ENCODE measurements at regions not wholly inside any gene's neighbourhood (a gene's known extent, or its start where the extent isn't known, plus 50 kb on each side); places are given as distances from the start of the nearest gene placed in this dataset.

DNA sequence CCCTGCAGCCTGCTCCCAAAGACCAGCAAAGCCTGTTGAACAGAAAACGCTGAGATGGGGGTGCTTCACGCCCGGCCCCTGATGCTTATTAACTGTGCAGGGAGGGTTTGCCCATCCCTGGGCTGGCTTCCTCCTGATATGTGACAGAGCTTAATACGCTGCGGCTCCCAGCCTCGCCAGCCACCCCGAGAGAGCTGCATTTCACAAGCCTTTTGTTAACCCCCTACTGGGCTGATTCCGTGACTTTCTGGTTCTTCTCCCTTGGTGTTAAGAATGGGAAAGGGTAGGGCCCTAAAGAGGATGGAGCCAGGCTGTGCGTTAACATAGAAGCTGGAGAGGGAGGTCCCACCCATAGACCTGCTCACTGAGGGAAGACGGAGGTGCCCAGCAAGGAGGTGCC, 211.8 kb downstream of the ENGASE start:
- CTCF ChIA-PET (ENCODE audit: low intra/inter-chr PET ratio, low total read pairs), result no interaction called here
- no TSS peak for BruUV-seq (replicated peaks)
- TF ChIP-seq ZNF616 (CRISPR knock-in tag; IDR thresholded peaks at IDR 0.05; ENCODE audit: low read depth) (no peak), NFYC (CRISPR knock-in tag; IDR thresholded peaks at IDR 0.05) (no peak), KDM3A (CRISPR knock-in tag; IDR thresholded peaks at IDR 0.05; ENCODE audit: low read depth) (no peak), TBX2 (CRISPR knock-in tag; IDR thresholded peaks at IDR 0.05; ENCODE audit: borderline replicate concordance) (no peak), SAP130 (CRISPR knock-in tag; IDR thresholded peaks at IDR 0.05; ENCODE audit: low read depth) (no peak), ZNF703 (CRISPR knock-in tag; IDR thresholded peaks at IDR 0.05; ENCODE audit: borderline replicate concordance) (no peak), ZBTB20 (CRISPR knock-in tag; IDR thresholded peaks at IDR 0.05; ENCODE audit: borderline replicate concordance, low read depth) (no peak), ZNF816 (CRISPR knock-in tag; IDR thresholded peaks at IDR 0.05; ENCODE audit: borderline replicate concordance) (no peak), ZNF567 (CRISPR knock-in tag; IDR thresholded peaks at IDR 0.05; ENCODE audit: borderline replicate concordance) (no peak), ZNF614 (CRISPR knock-in tag; IDR thresholded peaks at IDR 0.05; ENCODE audit: borderline replicate concordance) (no peak), NCOA5 (CRISPR knock-in tag; IDR thresholded peaks at IDR 0.05) (no peak), CREM (IDR thresholded peaks at IDR 0.05) (no peak), CREM (CRISPR knock-in tag; IDR thresholded peaks at IDR 0.05) (no peak), ZNF234 (CRISPR knock-in tag; conservative IDR thresholded peaks at IDR 0.05) (no peak), ARNT2 (CRISPR knock-in tag; IDR thresholded peaks at IDR 0.05; ENCODE audit: low read depth) (no peak), ETV5 (CRISPR knock-in tag; IDR thresholded peaks at IDR 0.05; ENCODE audit: borderline replicate concordance) (no peak)
- TF ChIP-seq, protein P1, sequence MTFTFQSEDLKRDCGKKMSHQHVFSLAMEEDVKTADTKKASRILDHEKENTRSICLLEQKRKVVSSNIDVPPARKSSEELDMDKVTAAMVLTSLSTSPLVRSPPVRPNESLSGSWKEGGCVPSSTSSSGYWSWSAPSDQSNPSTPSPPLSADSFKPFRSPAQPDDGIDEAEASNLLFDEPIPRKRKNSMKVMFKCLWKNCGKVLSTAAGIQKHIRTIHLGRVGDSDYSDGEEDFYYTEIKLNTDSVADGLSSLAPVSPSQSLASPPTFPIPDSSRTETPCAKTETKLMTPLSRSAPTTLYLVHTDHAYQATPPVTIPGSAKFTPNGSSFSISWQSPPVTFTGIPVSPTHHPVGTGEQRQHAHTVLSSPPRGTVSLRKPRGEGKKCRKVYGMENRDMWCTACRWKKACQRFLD (CRISPR knock-in tag; IDR thresholded peaks at IDR 0.05; ENCODE audit: borderline replicate concordance), result no peak
- TF ChIP-seq, protein P2, sequence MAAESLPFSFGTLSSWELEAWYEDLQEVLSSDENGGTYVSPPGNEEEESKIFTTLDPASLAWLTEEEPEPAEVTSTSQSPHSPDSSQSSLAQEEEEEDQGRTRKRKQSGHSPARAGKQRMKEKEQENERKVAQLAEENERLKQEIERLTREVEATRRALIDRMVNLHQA (CRISPR knock-in tag; IDR thresholded peaks at IDR 0.05), result no peak
- TF ChIP-seq, protein P3, sequence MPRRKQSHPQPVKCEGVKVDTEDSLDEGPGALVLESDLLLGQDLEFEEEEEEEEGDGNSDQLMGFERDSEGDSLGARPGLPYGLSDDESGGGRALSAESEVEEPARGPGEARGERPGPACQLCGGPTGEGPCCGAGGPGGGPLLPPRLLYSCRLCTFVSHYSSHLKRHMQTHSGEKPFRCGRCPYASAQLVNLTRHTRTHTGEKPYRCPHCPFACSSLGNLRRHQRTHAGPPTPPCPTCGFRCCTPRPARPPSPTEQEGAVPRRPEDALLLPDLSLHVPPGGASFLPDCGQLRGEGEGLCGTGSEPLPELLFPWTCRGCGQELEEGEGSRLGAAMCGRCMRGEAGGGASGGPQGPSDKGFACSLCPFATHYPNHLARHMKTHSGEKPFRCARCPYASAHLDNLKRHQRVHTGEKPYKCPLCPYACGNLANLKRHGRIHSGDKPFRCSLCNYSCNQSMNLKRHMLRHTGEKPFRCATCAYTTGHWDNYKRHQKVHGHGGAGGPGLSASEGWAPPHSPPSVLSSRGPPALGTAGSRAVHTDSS (CRISPR knock-in tag; conservative IDR thresholded peaks at IDR 0.05), result no peak
- Histone ChIP-seq H3K4me2 (ENCODE audit: low read depth, low read length) (no peak overlapping the region), H4K20me1 (ENCODE audit: insufficient read depth, low read length) (peaks cover 8% of the 10 kb centered on the region; the same call in 1 of the 2 replicates), H3K36me3 (replicated peaks in 1 of 2; ENCODE audit: control insufficient read depth in 1 of 2, insufficient read depth in 2 of 2, low read length in 2 of 2) (no peaks in the 10 kb centered on the region), H3K27ac (ENCODE audit: extremely low read length, insufficient read depth, low read length) (no peak overlapping the region), H3K9ac (ENCODE audit: insufficient read depth, low read depth, low read length) (no peak overlapping the region), H3K27me3 (ENCODE audit: control insufficient read depth in 1 of 2, insufficient read depth in 2 of 2, low read length in 2 of 2) (peaks cover 5 to 73% of the 10 kb centered on the region in 2 experiments; a peak in 4 of 5 replicates), H3K4me3 (replicated peaks in 1 of 3; ENCODE audit: insufficient read depth in 1 of 3, low read depth in 2 of 3, low read length in 3 of 3) (no peak overlapping the region), H3K9me3 (ENCODE audit: low read length) (no peaks in the 10 kb centered on the region), H2AFZ (ENCODE audit: low read length) (no peak overlapping the region), H3K4me1 (ENCODE audit: insufficient read depth, low read length) (peaks cover 9% of the 10 kb centered on the region), H3K79me2 (ENCODE audit: insufficient read depth, low read length) (no peaks in the 10 kb centered on the region)
- DNase-seq (ENCODE audit: low spot score) (no peak), ATAC-seq (no peak), FAIRE-seq (no peak)
- intact Hi-C loops (cut with micrococcal nuclease; ENCODE audit: unreplicated experiment) (no loop called here), in situ Hi-C loops (cut with HindIII; ENCODE audit: extremely low pct_ligation_motif_present, low pct_unique_long_range_greater_than_20kb) (no loop called here)
- POLR2A ChIA-PET, result no interaction called here
- WGBS (ENCODE audit: low lambda C conversion rate), result 1% methylated on average over 10 of the region's 10 CpGs

Data from HepG2 (cell line).